ENCODE measurements at regions not wholly inside any gene's neighbourhood (a gene's known extent, or its start where the extent isn't known, plus 50 kb on each side); places are given as distances from the start of the nearest gene placed in this dataset.
A peak's percentile ranks its signal among the peaks of the same experiment; 100 is the strongest.

GRCh38 chr10:108095932-108096925 lies 931.7 kb upstream of the SORCS1 start:
- H2BK15ac ChIP-seq (ENCODE audit: low read depth, low read length), result no peak overlapping the region
- no peaks in the 10 kb centered on the region for H3K27me3 Mint-ChIP-seq (ENCODE audit: low read depth)
- H3K79me2 ChIP-seq (ENCODE audit: insufficient read depth, low read length), result no peaks in the 10 kb centered on the region
- H3K27ac ChIP-seq (ENCODE audit: insufficient read length, low read depth, low read length), result no peak overlapping the region
- H2BK20ac ChIP-seq (ENCODE audit: low read depth, low read length, poor library complexity, severe bottlenecking), result no peak overlapping the region
- no peak overlapping the region for H3K56ac ChIP-seq (ENCODE audit: insufficient read length, low read depth, low read length)
- H2BK5ac ChIP-seq (ENCODE audit: insufficient read length, low read length), result no peak overlapping the region
- no peak overlapping the region for H4K91ac ChIP-seq (ENCODE audit: insufficient read length, low read depth, low read length)
- H3K14ac ChIP-seq (ENCODE audit: insufficient read depth, low read length), result no peak overlapping the region
- peak; percentile 22 for DNase-seq
- WGBS (ENCODE audit: extremely low coverage, insufficient read length, low lambda C conversion rate), result no CpG with 5 or more reads among the region's 7 CpGs
- no peaks in the 10 kb centered on the region for H3K27me3 ChIP-seq (ENCODE audit: insufficient read depth, low read length)
- H3K23ac ChIP-seq (ENCODE audit: insufficient read length, low read depth, low read length), result no peak overlapping the region
- H3K27ac Mint-ChIP-seq, result no peak overlapping the region
- H3K9me3 ChIP-seq (ENCODE audit: control insufficient read depth, low read depth, low read length), result no peaks in the 10 kb centered on the region
- H3K4me1 Mint-ChIP-seq, result peaks cover 3 to 9% of the 10 kb centered on the region in 2 experiments
- H3K4me1 ChIP-seq (ENCODE audit: insufficient read depth, low read length), result no peaks in the 10 kb centered on the region
- H3K79me1 ChIP-seq (ENCODE audit: insufficient read depth, low read depth, low read length, poor library complexity, severe bottlenecking), result no peaks in the 10 kb centered on the region
- TF ChIP-seq, protein P1, sequence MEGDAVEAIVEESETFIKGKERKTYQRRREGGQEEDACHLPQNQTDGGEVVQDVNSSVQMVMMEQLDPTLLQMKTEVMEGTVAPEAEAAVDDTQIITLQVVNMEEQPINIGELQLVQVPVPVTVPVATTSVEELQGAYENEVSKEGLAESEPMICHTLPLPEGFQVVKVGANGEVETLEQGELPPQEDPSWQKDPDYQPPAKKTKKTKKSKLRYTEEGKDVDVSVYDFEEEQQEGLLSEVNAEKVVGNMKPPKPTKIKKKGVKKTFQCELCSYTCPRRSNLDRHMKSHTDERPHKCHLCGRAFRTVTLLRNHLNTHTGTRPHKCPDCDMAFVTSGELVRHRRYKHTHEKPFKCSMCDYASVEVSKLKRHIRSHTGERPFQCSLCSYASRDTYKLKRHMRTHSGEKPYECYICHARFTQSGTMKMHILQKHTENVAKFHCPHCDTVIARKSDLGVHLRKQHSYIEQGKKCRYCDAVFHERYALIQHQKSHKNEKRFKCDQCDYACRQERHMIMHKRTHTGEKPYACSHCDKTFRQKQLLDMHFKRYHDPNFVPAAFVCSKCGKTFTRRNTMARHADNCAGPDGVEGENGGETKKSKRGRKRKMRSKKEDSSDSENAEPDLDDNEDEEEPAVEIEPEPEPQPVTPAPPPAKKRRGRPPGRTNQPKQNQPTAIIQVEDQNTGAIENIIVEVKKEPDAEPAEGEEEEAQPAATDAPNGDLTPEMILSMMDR (conservative IDR thresholded peaks at IDR 0.05), result no peak
- no peak overlapping the region for H4K8ac ChIP-seq (replicated peaks; ENCODE audit: insufficient read length, low read depth, low read length)
- H2AFZ ChIP-seq (ENCODE audit: low read length), result no peak overlapping the region
- H3K9me3 Mint-ChIP-seq, result no peaks in the 10 kb centered on the region
- no peak overlapping the region for H3K4me3 Mint-ChIP-seq
- H4K20me1 ChIP-seq (ENCODE audit: control insufficient read depth, insufficient read depth, insufficient read length), result no peaks in the 10 kb centered on the region
- no peak overlapping the region for H3K9ac ChIP-seq (ENCODE audit: extremely low read depth, insufficient read length, low read length)
- no peak overlapping the region for H3T11ph ChIP-seq (ENCODE audit: low read length)
- H2BK120ac ChIP-seq (ENCODE audit: low read depth, low read length, poor library complexity, severe bottlenecking), result no peak overlapping the region
- no peak overlapping the region for H3K18ac ChIP-seq (ENCODE audit: insufficient read length, low read depth, low read length)
- no peaks in the 10 kb centered on the region for H3K36me3 Mint-ChIP-seq (ENCODE audit: insufficient read depth in 1 of 3, low read depth in 3 of 3)
- H3K4me2 ChIP-seq (ENCODE audit: insufficient read depth, insufficient read length, low read length), result no peak overlapping the region
- H3K4ac ChIP-seq (ENCODE audit: low read depth, low read length), result no peak overlapping the region
- no peak overlapping the region for H4K5ac ChIP-seq (ENCODE audit: insufficient read length, low read depth, low read length)
- no peak overlapping the region for H2BK12ac ChIP-seq (ENCODE audit: insufficient read length, low read depth, low read length)
- no peak overlapping the region for H2AK5ac ChIP-seq (ENCODE audit: insufficient read length, low read length)
- no peaks in the 10 kb centered on the region for H3K23me2 ChIP-seq (ENCODE audit: insufficient read length, low read depth, low read length, poor library complexity, severe bottlenecking)

Data from H9 (cell line).